ELR (cell line): ENCODE measurements at regions not wholly inside any gene's neighbourhood (a gene's known extent, or its start where the extent isn't known, plus 50 kb on each side); places are given as distances from the start of the nearest gene placed in this dataset.

ENCODE experiments used
- DNase-seq: peaks from one replicate; pipeline ENCODE4 v3.0.0-alpha.2; 2015; ENCODE audit warnings: low read depth

- DNase-seq, result no peak
These were observed 56.3 kb downstream of the SLC24A2 start for GRCh38 chr9:19732441-19732951.

GRCh38 chr9:19728101-19728500 is 60.7 kb downstream of the SLC24A2 start:
- DNase-seq, result no peak

- no peak for DNase-seq
These were observed 62.9 kb downstream of the SLC24A2 start for GRCh38 chr9:19725970-19726369.

- peak; percentile 40 for DNase-seq
These were observed 68.5 kb downstream of the SLC24A2 start for GRCh38 chr9:19720377-19720776.

- no peak for DNase-seq
These were observed 85.1 kb downstream of the SLC24A2 start for GRCh38 chr9:19703702-19704101.

GRCh38 chr9:19701991-19702390 is 86.8 kb downstream of the SLC24A2 start:
- DNase-seq, result no peak

GRCh38 chr9:19701274-19701673 is 87.6 kb downstream of the SLC24A2 start:
- DNase-seq, result no peak

- DNase-seq, result no peak
These were observed 88.1 kb downstream of the SLC24A2 start for GRCh38 chr9:19700699-19701098.

GRCh38 chr9:19699756-19700155 is 89.1 kb downstream of the SLC24A2 start:
- no peak for DNase-seq

- DNase-seq, result no peak
These were observed 89.9 kb downstream of the SLC24A2 start for GRCh38 chr9:19698960-19699359.

GRCh38 chr9:19694601-19695000 is 94.2 kb downstream of the SLC24A2 start:
- DNase-seq, result no peak

- DNase-seq, result peak; percentile 14
These were observed 98.7 kb downstream of the SLC24A2 start for GRCh38 chr9:19690128-19690527.

GRCh38 chr9:19689328-19690101 is 99.3 kb downstream of the SLC24A2 start:
- peak; percentile 42 for DNase-seq

- DNase-seq, result no peak
These were observed 105.1 kb downstream of the SLC24A2 start for GRCh38 chr9:19683715-19684114.

GRCh38 chr9:19682397-19682796 is 106.4 kb downstream of the SLC24A2 start:
- DNase-seq, result no peak

- no peak for DNase-seq
These were observed 107.0 kb downstream of the SLC24A2 start for GRCh38 chr9:19681846-19682245.

GRCh38 chr9:19677924-19678323 is 110.9 kb downstream of the SLC24A2 start:
- no peak for DNase-seq

- DNase-seq, result no peak
These were observed 113.3 kb downstream of the SLC24A2 start for GRCh38 chr9:19675492-19675891.

GRCh38 chr9:19666575-19666974 is 122.3 kb downstream of the SLC24A2 start:
- DNase-seq, result no peak

GRCh38 chr9:19665146-19665863 is 123.5 kb downstream of the SLC24A2 start:
- DNase-seq, result no peak

- DNase-seq, result no peak
These were observed 125.3 kb downstream of the SLC24A2 start for GRCh38 chr9:19663570-19663969.

GRCh38 chr9:19662213-19662612 is 126.6 kb downstream of the SLC24A2 start:
- DNase-seq, result no peak

GRCh38 chr9:19660019-19660418 is 128.8 kb downstream of the SLC24A2 start:
- DNase-seq, result no peak
